NCI-H2196 treated with DMSO at 0.1 percent for 48 hours (cell line): ENCODE measurements at regions not wholly inside any gene's neighbourhood (a gene's known extent, or its start where the extent isn't known, plus 50 kb on each side); places are given as distances from the start of the nearest gene placed in this dataset.

Experiments used
- DNase-seq: peaks from one replicate; lab custom pipeline; 2025; ENCODE audit not compliant: unreplicated experiment; lab: John Stamatoyannopoulos, UW

DNA sequence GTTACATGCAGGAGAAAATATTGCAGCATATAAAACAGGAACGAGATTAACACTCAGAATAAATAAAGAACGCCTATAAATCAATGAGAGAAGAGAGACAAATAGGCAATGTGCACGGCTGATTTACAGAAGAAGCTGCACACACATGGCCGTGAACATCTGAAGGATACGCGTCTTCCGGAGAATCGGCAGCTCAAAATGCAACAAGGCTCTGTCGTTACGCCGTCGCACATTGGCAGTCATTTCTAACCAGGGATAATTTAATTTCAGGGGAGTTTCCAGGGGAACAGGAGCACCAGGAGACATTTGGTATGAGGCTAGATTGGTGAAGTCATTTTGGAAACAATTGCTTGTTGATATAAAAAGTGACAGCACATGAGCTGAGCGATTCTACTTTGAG lies 745.2 kb downstream of the BRD1 start:
- no peak for DNase-seq

DNA sequence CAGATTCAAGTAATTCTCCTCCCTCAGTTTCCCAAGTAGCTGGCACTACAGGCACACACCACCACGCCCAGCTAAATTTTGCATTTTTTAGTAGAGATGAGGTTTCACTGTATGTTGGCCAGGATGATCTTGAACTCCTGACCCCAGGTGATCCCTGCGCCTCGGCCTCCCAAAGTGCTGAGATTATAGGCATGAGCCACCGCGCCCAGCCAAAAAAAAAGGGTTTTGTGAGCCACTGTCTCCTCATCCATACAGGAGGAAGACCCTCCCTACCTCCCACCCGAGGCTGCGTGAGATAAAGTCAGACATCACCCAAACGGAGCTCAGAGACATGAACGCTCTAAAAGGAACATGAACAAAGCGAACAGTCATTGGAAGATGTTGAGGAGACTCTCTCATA lies 745.7 kb downstream of the BRD1 start:
- no peak for DNase-seq

DNA sequence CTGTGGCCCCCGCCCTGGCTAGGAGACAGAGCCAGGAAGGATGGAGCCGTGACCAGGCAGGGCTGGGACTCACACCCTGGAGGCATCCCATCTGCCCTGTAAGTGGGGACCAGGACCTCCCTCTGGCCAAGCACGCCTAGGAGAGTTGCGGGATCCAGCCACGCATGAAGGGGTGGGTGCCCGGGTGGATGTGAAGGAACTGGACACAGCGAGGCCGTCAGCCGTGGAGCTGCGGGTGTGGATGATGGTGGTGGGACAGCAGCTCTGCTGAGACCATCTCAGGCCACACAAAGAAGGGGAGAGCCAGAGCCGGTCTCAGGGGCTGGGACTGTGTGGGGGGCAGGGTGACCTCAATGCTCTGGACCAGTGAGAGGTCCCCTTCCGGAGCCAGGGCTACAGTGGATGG lies 746.4 kb downstream of the BRD1 start:
- no peak for DNase-seq

DNA sequence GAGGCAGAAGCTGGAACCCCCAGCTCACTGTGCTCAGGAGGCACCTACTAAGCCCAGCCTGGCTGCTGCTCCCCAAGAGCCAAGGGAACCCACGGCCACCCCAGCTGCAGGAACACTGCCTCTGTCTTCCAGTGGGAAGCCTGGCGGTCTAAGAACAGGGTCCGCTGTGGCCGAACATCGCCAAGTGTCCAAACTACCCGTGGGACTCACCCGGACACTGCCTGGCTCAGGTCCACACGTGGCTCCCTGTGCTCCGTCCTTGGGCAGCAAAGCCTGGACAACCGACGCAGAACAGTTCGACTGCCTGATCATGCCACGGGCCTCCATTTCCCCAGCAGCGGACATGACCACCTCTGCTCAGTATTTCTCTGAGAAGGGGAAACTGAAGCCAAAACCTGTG lies 747.0 kb downstream of the BRD1 start:
- no peak for DNase-seq

DNA sequence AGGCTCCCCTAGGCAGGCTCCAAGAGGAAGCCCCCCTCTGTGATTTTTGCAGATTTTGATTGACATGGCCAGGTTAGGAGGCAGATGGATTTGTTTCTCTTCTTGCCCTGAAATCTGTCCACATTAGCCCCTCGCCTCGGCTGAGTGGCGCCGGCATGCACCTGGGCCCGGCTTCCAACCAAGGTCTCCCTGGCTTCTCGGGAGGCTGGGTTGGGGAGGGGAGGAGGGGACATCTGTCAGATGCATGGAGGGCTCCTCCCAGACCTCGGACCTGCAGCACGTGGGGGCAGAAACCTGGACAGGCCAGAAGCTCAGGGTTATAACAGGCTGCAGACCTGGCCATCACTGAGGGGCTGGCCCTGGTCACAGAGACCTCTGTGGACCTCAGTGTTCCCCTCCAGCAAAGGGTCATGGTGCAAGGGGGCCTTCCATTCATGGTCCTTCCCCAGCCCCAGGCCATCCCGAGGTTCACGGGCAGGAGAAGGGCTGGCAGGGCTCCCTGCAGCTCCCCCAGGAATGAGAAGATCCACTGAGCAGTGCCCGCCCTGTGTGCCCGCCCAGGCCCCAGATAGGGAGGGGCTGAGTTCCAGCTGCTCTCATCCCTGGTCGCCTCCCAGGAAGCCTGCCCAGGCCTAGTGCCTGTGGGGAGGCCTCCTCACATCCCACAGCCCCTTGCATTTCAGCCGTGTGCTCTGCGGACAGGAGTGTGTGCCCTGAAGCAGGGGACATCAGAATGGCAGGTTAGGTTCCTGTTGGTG lies 747.8 kb downstream of the BRD1 start:
- no peak for DNase-seq

DNA sequence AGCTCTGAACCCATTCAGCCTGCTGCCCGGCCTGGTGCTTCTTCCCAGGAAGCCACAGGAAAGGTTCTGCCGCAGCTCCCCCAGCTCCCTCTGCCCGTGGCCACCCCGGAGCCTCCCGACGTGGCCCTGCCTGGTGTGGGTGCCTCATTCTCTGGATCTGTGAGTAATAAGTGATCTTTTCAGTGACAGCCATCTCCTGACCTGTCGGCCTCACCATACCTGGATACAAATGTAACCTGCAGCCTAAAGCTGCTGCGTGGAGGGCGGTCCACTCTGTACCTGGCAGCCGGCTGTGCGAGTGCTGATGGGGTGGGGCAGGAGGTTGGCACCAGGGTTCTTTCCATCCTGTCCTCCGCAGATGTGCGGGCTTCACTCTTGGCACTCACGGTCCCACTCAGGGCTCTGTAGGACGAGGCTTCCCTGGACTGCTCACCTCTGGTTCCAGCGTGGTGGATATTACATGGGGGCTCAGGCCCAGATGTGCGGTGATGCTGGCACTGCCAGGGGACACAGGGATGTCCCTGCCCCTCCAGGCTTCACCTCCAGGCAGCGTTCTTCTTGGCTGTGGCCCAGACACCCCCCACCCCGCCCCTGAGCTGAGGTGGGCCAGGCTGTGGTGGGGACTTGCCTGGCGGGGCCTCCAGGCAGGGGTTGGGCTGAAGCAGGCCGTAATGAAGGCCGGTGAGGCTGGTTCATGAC lies 748.5 kb downstream of the BRD1 start:
- no peak for DNase-seq

DNA sequence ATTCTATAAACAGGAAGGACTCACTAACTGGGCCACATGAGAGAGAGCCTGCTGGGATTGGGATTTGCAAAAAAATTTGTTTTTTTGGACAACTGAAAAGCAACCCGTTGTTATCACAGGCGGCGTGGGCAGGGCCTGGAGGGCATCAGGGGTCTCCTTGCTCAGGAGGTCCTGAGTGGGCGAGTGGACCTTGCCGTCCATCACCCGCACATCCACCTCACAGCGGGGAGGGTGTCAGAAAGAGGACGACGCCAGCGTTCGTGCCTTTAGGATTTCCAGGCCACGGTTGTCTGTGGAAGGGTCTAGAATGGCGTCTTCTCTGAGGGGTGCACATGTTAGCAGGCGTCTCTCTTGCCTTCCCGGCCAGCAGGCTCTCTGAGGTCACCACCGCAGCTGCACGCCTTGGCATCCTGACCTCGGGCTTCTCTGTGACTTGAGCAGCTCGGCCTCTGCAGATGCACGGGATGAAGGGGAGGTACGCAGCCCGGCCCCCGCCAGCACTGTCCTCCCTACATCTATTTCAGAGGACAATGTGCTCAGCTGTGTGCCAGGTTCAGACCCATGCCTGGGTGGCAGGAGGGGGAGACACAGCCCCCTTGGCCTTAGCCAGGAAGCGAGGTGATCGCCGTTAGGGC lies 749.5 kb downstream of the BRD1 start:
- DNase-seq, result no peak

DNA sequence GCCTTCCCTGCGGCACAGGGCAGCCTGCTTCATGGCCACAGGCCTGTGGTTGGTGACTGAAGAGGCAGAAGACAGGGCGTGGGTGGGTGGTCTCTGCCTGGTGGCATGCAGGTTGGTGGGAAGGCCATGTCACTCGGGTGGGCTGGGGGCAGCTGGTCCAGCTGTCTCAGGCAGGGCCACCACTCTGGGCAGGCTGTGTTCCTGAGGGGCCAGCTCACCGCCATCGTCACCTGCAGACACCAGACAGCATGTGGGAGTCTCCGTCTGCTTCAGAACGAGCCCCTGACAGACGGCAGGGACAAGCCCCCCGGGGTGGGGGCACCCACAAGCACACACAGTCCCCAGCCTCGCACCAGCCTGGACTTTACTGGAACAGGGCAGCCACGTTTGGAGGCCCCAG lies 750.1 kb downstream of the BRD1 start:
- DNase-seq, result no peak

DNA sequence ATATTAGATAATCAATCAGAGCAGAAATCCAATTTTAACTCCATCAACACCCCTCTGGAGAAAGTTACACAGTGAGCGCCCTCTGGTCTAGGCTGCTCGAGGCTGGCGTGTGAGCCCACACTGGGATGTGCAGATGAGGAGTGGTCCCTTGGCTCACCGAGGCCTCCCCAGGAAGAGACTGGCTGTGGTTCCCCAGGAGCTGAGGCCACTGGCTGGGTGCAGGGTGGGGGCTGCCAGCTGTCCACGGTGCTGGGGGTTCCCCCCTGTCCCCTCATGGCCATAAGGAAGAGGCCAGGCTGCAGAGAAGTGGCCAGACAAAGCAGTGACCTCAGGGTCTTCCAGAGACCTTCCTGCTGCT lies 750.7 kb downstream of the BRD1 start:
- DNase-seq, result no peak

DNA sequence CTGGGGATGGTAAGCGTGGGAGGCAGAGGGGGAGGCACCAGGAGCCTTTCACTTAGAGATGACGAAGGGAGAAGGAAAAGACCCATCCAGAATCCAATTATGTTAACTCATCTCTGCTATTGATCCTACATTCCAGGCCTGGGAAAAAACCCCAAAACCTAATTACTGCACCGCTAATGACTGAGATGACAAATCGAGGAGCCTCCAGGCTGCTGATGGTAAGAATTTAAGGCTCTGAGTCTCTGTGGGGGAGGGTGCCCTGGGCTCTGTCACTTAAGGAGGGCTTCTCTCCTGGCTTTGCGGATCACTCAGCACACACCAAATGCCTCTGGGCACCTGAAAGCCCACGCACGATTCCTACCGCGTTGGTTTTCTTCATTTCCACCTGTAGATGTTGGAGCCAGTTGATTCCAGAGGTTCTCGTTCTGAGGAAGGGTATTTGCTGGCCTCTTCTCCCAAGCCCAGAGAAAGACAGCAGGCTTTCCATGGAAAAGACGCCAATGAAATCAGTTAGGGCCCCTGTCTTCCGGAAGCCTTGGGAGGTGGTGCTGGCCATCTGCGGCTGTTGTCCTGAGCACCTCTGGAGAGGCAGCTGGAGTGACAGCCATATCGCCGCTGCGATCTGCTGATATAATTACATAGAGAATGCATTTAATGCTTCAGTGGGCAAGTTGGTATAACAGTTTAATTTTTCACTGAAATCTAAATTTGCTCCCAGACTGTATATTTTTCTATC lies 751.2 kb downstream of the BRD1 start:
- DNase-seq, result no peak

DNA sequence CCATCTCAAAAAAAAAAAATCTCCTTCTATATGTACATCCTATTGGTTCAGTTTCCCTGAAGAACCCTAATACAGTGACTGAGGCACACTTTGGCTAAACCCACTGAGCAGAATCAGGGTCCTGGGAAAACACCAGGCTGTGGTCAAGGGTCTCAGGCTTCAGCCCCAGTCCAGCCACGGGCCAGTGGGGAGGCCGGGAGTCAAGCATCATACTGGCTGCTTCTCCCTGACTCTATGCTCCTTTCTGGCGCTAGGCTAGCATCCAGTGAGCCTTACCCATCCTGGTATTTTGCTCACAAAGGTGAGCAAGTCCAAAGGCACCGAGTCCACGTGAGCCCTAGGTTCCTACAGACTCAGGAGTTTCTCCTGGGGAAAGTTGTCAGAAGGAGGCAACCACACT lies 752.5 kb downstream of the BRD1 start:
- DNase-seq, result no peak

DNA sequence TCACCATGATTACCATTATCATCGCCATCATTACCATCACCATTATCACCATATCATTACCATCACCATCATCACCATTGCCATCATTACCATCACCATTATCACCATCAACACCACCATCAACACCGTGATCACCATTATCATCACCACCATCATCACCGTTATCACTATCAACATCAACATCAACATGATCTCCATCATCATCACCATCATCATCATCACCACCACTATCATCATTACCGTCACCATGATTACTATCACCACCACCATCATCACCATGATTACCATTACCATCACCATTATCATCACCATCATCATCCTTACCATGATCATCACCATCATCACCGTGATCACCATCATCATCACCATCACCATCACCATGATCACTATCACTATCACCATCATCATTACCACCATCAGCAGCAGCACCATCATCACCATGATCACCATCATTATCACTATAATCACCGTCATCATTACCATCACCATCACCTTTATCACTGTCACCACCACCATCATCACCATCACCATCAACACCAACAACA lies 753.7 kb downstream of the BRD1 start:
- no peak for DNase-seq

DNA sequence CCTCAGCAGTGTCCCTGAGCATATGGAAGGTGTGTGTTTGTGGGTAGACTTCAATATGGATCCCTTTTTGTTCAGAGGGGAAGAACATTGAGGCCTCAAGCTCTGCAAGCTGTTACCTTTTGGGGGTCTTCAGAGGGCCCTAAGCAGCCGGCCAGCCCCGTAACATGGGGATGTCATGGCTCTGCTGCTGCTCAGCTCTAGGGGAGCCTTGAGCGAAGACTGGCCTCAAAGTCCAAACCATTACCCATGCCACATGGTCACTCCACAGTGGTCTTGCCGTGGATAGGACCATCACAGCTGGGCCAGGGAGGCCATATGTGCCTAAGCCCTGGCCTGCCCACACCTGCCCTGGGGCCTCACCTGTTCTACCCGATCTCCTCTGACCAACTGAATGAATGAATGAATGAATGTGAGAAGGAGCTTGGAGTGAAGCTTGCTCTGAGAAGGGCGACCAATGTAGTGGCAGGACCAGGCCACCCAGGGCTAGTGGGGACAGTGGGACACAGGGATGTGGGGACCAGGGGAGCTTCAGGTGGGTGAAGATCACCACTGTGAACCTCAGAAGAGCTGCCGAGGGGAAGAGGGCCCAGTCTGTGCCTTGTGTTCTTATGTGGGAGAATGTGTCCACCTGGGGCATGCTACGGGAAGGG lies 754.6 kb downstream of the BRD1 start:
- DNase-seq, result no peak

DNA sequence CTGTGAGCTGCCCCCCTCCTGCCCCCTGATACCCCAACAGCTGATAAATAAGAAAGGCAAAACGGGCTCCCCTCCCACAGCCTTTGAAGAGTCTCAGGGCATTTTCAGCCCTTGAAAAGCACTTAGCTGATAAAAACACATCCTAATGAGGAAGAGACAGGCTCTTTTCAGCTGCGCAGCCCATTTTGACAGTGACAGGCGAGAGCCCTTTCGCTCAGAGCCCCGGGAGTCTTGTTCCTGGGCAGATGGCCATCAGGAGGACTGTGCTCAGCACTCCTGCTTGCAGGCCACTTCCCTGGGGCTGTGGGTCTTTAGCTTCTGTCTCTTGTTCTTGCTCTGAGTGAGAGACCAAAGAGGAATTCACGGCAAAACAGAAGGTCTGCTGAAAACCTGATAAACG lies 757.2 kb downstream of the BRD1 start:
- DNase-seq, result no peak

DNA sequence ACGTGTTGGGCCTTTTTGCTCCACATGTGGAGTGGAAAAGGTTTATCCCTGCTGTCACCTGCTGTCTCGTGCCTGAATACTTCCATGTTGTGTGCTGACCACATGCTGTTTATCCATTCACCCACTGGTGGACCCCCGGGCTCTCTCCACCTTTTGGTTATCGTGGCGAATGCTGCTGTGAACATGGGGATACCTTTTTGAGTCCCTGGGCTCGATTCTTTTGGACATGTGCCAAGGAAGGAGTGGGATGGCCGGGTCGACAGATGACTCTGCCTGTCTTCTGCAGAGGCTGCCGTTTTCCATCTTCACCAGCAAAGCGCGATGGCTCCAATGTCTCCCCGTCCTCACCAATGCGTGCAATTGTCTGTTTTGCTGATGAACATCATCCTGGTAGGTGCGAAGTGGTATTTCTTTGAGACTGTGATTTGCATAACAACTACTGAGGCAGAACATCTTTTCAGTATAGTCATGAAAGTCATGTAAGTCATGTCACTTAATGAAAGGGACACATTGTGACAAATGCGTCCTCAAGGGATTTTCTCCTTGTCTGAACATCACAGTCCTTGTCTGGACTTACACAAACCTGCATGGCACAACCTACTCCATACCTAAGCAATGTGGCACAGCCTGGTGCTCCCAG lies 758.7 kb downstream of the BRD1 start:
- DNase-seq, result no peak

DNA sequence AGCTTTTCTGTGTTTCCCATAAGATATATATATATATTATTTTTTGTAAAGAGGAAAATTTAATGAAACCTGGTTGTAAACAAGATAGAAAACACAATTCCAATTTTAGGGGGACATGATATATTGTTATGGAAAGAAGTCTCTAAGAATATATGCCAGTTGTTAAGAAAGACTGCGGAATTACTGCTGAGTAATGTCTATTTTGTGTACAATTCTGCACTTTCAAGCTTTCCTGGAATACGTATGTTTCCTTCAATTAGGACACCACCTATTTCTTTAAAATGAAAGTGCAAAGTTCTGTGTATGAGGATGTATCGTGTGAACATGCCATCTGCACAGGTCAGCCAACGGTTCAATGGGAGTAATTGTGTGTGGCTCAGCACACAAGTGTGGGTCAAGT lies 760.2 kb downstream of the BRD1 start:
- DNase-seq, result no peak

DNA sequence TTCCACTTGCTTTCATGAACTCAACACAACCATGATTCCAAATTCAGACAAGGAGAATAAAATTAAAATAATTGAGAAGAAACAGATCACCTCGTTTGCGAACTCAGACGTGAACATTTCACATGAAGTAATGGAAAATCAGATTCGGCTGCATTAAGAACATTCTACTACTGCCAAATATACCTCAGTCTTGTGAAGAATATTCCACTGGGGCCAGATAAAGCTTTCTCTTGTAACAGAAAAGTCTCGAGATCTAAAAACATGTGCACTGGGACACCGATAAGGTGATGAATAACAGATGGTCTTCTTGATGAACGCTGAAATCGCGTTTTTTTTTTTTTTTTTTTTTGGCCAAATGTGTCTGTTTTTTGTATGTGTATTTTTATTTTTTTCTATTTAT lies 761.1 kb downstream of the BRD1 start:
- no peak for DNase-seq

DNA sequence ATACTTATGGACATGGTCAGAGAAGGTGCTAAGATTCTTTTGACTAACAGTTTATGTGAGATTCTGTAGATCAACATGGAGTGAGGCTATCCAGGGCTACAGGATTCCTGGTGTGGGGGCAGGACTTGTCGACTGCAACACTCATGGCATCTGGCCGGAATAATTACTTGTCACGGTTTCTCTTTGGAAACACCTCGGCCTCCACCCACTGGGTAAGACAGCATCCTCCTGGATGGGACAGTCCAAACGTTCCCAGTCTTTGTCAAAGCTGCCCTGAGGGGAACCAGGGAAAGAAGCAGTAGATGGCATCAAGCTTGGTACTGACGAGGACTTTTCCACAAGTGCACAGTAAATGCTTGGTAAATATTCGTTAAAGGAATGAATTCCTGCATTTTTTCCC lies 762.8 kb downstream of the BRD1 start:
- DNase-seq, result no peak

DNA sequence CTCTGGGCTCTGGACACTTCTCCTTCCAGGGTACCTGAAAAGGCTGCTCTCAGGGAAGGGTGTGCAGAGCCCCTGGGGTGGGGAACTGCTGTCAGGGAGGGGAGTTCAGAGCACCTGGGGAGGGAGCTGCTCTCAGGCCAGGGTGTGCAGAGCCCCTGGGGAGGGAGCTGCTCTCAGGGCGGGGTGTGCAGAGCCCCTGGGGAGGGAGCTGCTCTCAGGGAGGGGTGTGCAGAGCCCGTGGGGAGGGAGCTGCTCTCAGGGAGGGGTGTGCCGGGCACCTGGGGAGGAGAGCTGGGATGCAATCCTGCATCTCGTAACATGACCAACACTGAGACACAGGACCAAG lies 764.2 kb downstream of the BRD1 start:
- DNase-seq, result no peak

DNA sequence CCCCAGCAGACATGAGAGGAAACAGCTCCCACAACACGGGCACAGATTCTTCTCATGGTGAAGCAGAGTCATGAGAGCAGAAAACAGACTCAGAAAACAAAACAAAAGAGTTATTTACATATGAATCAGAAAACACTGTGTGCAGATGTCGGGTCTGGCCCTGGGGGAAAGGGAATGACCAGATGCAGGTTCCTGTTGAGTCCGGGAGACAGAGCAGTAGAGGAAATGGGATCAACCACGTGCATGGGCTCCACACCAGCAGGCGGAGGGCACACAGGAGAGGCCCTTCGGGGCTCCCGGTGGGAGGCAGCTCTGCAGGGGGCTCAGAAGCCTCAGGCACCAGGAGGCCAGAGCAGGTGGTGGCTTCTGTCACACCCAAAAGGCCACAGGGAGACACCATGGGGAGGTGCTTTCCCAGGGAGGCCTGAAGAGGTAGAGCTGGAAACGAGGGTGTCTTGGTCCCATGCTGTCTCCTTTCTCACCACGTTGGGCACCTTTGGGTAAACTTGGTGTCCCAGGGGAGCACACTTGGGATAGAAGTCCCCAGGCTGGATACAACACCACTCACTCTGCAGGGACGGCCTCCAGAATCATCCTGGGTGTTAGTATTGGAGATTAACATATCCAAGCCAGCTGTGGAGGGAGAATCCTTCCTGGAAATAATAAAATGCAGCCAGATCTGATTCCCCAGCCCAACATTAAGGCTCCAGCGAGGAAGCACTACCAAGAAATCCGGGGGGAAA lies 764.7 kb downstream of the BRD1 start:
- no peak for DNase-seq
